ENCODE measurements at regions not wholly inside any gene's neighbourhood (a gene's known extent, or its start where the extent isn't known, plus 50 kb on each side); places are given as distances from the start of the nearest gene placed in this dataset.

DNA sequence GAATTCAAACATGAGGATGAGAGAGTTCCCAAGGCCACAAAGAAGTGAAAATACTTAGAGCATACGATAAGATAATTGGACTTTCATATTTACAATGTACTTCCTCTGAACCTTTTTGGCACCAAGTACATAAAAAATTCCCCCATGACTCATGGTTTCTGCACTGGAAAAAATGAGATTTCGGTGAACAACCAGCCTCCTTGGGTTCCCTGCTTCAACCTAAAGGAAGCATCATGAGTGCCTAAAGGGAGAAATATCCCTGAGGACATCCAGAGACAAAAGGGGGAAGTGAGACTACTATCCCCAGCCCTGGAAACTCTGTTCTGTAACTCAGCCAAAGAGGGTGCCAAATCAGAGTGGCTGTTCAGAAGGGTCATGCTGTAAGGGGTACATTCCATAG is 562.7 kb upstream of the SLC39A10 start:
- TF ChIP-seq, protein P1, sequence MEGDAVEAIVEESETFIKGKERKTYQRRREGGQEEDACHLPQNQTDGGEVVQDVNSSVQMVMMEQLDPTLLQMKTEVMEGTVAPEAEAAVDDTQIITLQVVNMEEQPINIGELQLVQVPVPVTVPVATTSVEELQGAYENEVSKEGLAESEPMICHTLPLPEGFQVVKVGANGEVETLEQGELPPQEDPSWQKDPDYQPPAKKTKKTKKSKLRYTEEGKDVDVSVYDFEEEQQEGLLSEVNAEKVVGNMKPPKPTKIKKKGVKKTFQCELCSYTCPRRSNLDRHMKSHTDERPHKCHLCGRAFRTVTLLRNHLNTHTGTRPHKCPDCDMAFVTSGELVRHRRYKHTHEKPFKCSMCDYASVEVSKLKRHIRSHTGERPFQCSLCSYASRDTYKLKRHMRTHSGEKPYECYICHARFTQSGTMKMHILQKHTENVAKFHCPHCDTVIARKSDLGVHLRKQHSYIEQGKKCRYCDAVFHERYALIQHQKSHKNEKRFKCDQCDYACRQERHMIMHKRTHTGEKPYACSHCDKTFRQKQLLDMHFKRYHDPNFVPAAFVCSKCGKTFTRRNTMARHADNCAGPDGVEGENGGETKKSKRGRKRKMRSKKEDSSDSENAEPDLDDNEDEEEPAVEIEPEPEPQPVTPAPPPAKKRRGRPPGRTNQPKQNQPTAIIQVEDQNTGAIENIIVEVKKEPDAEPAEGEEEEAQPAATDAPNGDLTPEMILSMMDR (IDR thresholded peaks at IDR 0.05; ENCODE audit: extremely low read depth in 1 of 2, insufficient read depth in 1 of 2, low read depth in 1 of 2, low read length in 2 of 2) = no peak
- TF ChIP-seq GATA2 (IDR thresholded peaks at IDR 0.05; ENCODE audit: insufficient read depth, insufficient read length, low read depth, low read length) = no peak
- no peak for TF ChIP-seq EZH2 (IDR thresholded peaks at IDR 0.05; ENCODE audit: borderline replicate concordance, low read depth, low read length, severe bottlenecking)
- TF ChIP-seq JUN (IDR thresholded peaks at IDR 0.05; ENCODE audit: borderline replicate concordance, insufficient read depth, insufficient read length, low read depth) = no peak
- TF ChIP-seq, protein P2, sequence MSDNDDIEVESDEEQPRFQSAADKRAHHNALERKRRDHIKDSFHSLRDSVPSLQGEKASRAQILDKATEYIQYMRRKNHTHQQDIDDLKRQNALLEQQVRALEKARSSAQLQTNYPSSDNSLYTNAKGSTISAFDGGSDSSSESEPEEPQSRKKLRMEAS (IDR thresholded peaks at IDR 0.05; ENCODE audit: insufficient read depth, insufficient read length) = no peak
- Histone ChIP-seq H3K9me3 (replicated peaks; ENCODE audit: control insufficient read depth, insufficient read depth, low read length) (no peaks in the 10 kb centered on the region), H3K9me1 (replicated peaks; ENCODE audit: control insufficient read depth, extremely low read depth, insufficient read depth, low read length) (no peaks in the 10 kb centered on the region), H3K27me3 (ENCODE audit: control insufficient read depth in 2 of 2, insufficient read depth in 2 of 2, low read length in 2 of 2) (no peaks in the 10 kb centered on the region), H2AFZ (ENCODE audit: low read depth, low read length) (no peak overlapping the region), H3K27ac (ENCODE audit: insufficient read depth, low read depth, low read length) (no peak overlapping the region), H3K4me1 (ENCODE audit: control insufficient read depth, extremely low read depth, insufficient read depth, low read length) (no peaks in the 10 kb centered on the region), H3K4me3 (replicated peaks in 1 of 3; ENCODE audit: insufficient read depth in 1 of 3, low read depth in 1 of 3, low read length in 3 of 3) (no peak overlapping the region), H3K4me2 (ENCODE audit: insufficient read depth, low read length) (no peak overlapping the region), H3K9ac (replicated peaks; ENCODE audit: extremely low read depth, insufficient read depth, low read length) (no peak overlapping the region), H3K36me3 (ENCODE audit: control insufficient read depth in 2 of 2, extremely low read depth in 1 of 2, insufficient read depth in 2 of 2, low read length in 2 of 2) (no peaks in the 10 kb centered on the region), H3K79me2 (ENCODE audit: control insufficient read depth, insufficient read depth, low read length) (no peaks in the 10 kb centered on the region), H4K20me1 (replicated peaks; ENCODE audit: control insufficient read depth, extremely low read depth, insufficient read depth, low read length) (no peaks in the 10 kb centered on the region)
- no TSS peak for BruUV-seq (replicated peaks)
- ChIA-PET CTCF (no interaction called here), POLR2A (no interaction called here)
- FAIRE-seq = no peak
- DNase-seq (ENCODE audit: low read depth, low spot score) = no peak
- dilution Hi-C loops (cut with MboI; ENCODE audit: extremely low pct_ligation_motif_present, low sequenced_read_pairs) = no loop called here
- intact Hi-C loops (cut with micrococcal nuclease) = no loop called here

DNA sequence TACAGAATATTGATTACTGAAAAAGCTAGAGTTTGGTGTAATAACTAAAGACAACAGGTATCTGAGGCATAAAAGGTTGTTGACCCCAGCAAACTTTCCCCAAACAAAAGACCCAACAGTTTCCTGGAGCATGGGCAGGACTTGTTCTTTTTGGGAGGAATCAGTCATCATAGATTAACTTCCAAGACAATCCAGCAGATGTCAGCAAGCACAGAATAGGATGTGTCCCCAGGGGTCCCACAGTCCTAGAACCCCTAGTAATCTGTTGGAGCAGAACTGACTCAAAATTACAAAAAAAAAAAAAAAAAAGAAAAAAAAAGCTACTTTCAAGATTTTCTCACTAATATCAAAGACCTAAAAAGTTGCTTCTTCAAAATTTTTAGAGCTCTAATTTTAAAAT is 564.7 kb upstream of the SLC39A10 start:
- intact Hi-C loops (cut with micrococcal nuclease) = no loop called here

More for the DNA sequence above, 564.7 kb upstream of the SLC39A10 start:
- H3K4me3 ChIP-seq (replicated peaks in 1 of 3; ENCODE audit: insufficient read depth in 1 of 3, low read depth in 1 of 3, low read length in 3 of 3) = no peak overlapping the region
- no peak overlapping the region for H3K9ac ChIP-seq (replicated peaks; ENCODE audit: extremely low read depth, insufficient read depth, low read length)
- H4K20me1 ChIP-seq (replicated peaks; ENCODE audit: control insufficient read depth, extremely low read depth, insufficient read depth, low read length) = no peaks in the 10 kb centered on the region
- no peaks in the 10 kb centered on the region for H3K36me3 ChIP-seq (ENCODE audit: control insufficient read depth in 2 of 2, extremely low read depth in 1 of 2, insufficient read depth in 2 of 2, low read length in 2 of 2)
- POLR2A ChIA-PET = no interaction called here
- H3K9me3 ChIP-seq (replicated peaks; ENCODE audit: control insufficient read depth, insufficient read depth, low read length) = no peaks in the 10 kb centered on the region
- no peak overlapping the region for H3K27ac ChIP-seq (ENCODE audit: insufficient read depth, low read depth, low read length)
- H3K4me1 ChIP-seq (ENCODE audit: control insufficient read depth, extremely low read depth, insufficient read depth, low read length) = no peaks in the 10 kb centered on the region
- H2AFZ ChIP-seq (ENCODE audit: low read depth, low read length) = no peak overlapping the region
- CTCF ChIA-PET = no interaction called here
- dilution Hi-C loops (cut with MboI; ENCODE audit: extremely low pct_ligation_motif_present, low sequenced_read_pairs) = no loop called here
- H3K27me3 ChIP-seq (ENCODE audit: control insufficient read depth in 2 of 2, insufficient read depth in 2 of 2, low read length in 2 of 2) = no peaks in the 10 kb centered on the region
- TF ChIP-seq POLR2AphosphoS5 (IDR thresholded peaks at IDR 0.05; ENCODE audit: insufficient read depth, low read depth, low read length) = no peak
- TF ChIP-seq, protein P1 (IDR thresholded peaks at IDR 0.05; ENCODE audit: extremely low read depth in 1 of 2, insufficient read depth in 1 of 2, low read depth in 1 of 2, low read length in 2 of 2) = no peak
- no peak for TF ChIP-seq POLR2A (IDR thresholded peaks at IDR 0.05; ENCODE audit: low read depth, low read length)
- no peak for TF ChIP-seq GATA2 (IDR thresholded peaks at IDR 0.05; ENCODE audit: insufficient read depth, insufficient read length, low read depth, low read length)
- TF ChIP-seq FOS (IDR thresholded peaks at IDR 0.05; ENCODE audit: borderline replicate concordance, insufficient read depth, low read length) = no peak
- no peak for TF ChIP-seq JUN (IDR thresholded peaks at IDR 0.05; ENCODE audit: borderline replicate concordance, insufficient read depth, insufficient read length, low read depth)
- TF ChIP-seq MYC (IDR thresholded peaks at IDR 0.05; ENCODE audit: low read depth, low read length) = no peak
- DNase-seq (ENCODE audit: low read depth, low spot score) (no peak), FAIRE-seq (no peak)
- no TSS peak for BruUV-seq (replicated peaks)
- no peaks in the 10 kb centered on the region for H3K79me2 ChIP-seq (ENCODE audit: control insufficient read depth, insufficient read depth, low read length)
- H3K4me2 ChIP-seq (ENCODE audit: insufficient read depth, low read length) = no peak overlapping the region
- H3K9me1 ChIP-seq (replicated peaks; ENCODE audit: control insufficient read depth, extremely low read depth, insufficient read depth, low read length) = no peaks in the 10 kb centered on the region

Measured in endothelial cell of umbilical vein (primary cell).